ENCODE measurements at regions not wholly inside any gene's neighbourhood (a gene's known extent, or its start where the extent isn't known, plus 50 kb on each side); places are given as distances from the start of the nearest gene placed in this dataset.

GRCh38 chr4:23235628-23236390 lies 543.1 kb downstream of the GBA3 start:
- TF ChIP-seq CTCF (IDR thresholded peaks at IDR 0.05) (no peak), POLR2A (IDR thresholded peaks at IDR 0.05) (no peak), POLR2AphosphoS5 (IDR thresholded peaks at IDR 0.05) (no peak)

Data from prostate gland (tissue), 2 donors.